Large intestine (tissue), 3 donors: ENCODE measurements at regions not wholly inside any gene's neighbourhood (a gene's known extent, or its start where the extent isn't known, plus 50 kb on each side); places are given as distances from the start of the nearest gene placed in this dataset.

Experiments used
- DNase-seq, 2 donors: peaks; one replicate each; pipeline versions ENCODE4 v3.0.0 to v3.0.0-alpha.2; 2013
- H3K27ac ChIP-seq: one replicate; pipeline ENCODE4 v1.5.1; 2013; ENCODE audit warnings: low read length
- H3K27me3 ChIP-seq: 2 replicates; pipeline ENCODE4 v1.6.1; 2013; ENCODE audit warnings: low read length; ENCODE audit not compliant: control insufficient read depth, insufficient read depth
- H3K36me3 ChIP-seq: 2 replicates; pipeline ENCODE4 v1.6.1; 2013; ENCODE audit warnings: low read length; ENCODE audit not compliant: control insufficient read depth, insufficient read depth
- H3K4me1 ChIP-seq: one replicate; pipeline ENCODE4 v1.6.1; 2013; ENCODE audit warnings: low read length; ENCODE audit not compliant: control insufficient read depth, insufficient read depth
- H3K4me3 ChIP-seq: one replicate; pipeline ENCODE4 v1.5.1; 2013; ENCODE audit warnings: low read length
- H3K9me3 ChIP-seq: one replicate; pipeline ENCODE4 v1.6.1; 2013; ENCODE audit warnings: mild to moderate bottlenecking, low read depth, low read length, moderate library complexity; ENCODE audit not compliant: control insufficient read depth
- WGBS: methylation state at CpG from one replicate; pipeline ENCODE4 v1.1.5; 2013; ENCODE audit warnings: low lambda C conversion rate; ENCODE audit not compliant: insufficient coverage; 5-methylcytosine and 5-hydroxymethylcytosine counted together

DNA sequence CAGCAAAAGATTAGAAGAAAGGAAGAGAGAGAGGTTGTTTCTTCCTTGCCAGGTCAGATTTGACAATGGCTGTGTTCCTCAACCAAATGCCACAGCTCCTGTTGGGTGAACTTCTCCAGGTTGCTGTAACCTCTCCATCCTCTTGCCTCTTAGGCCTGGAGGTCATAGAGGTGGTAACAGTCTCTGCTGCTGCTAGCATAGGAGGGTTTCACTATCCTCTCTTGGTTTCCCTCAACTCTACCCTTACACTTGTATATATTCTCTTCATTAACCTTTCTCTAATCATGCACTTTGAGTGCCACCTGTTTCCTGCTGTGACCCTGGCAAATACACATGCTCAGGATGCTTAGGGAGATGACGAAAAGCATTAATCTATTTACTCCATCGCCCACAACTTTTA is 67.7 kb upstream of the HIF1A start:
- DNase-seq, result no peak
- H3K27ac ChIP-seq, result no peak overlapping the region
- H3K4me3 ChIP-seq, result no peak overlapping the region
- no peaks in the 10 kb centered on the region for H3K9me3 ChIP-seq
- H3K4me1 ChIP-seq, result no peaks in the 10 kb centered on the region
- no CpG with 5 or more reads among the region's 2 CpGs for WGBS
- no peaks in the 10 kb centered on the region for H3K36me3 ChIP-seq
- no peaks in the 10 kb centered on the region for H3K27me3 ChIP-seq

DNA sequence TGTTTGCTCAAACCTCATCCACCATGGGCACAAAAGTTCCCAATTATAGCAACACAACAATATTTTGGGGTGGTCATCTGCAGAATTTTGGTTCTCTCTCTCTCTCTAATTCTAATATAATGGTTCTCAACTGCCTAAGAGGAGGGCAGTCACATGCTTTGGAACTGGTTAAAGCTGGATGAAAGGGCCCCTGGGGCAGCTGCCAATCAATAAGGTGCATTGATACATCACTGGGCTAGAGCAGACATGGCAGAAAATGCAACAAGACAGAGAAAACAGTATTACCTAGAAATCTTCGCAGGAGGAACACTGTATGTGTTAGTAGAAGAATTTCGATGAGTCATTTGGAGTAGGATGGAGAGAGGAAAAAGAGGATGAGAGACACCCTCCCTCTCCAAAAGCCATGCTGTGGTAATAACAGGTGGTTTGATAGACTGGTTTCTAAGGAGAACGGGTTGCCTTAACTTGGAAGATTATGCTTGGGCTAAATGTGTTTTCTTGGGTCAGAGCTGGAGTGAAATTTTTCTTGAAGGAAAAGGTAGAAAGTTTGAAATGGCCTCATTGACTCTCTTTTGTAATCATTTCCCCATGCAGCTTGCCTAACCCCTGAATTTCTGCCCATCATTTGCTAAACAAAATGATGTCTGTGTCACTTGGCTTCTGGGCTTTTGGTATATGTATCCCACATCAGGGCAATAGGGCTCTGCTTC is 67.1 kb upstream of the HIF1A start:
- Histone ChIP-seq H3K4me3 (no peak overlapping the region), H3K36me3 (no peaks in the 10 kb centered on the region), H3K9me3 (no peaks in the 10 kb centered on the region), H3K4me1 (no peaks in the 10 kb centered on the region), H3K27ac (no peak overlapping the region), H3K27me3 (no peaks in the 10 kb centered on the region)
- no CpG with 5 or more reads among the region's 3 CpGs for WGBS
- DNase-seq, result no peak

DNA sequence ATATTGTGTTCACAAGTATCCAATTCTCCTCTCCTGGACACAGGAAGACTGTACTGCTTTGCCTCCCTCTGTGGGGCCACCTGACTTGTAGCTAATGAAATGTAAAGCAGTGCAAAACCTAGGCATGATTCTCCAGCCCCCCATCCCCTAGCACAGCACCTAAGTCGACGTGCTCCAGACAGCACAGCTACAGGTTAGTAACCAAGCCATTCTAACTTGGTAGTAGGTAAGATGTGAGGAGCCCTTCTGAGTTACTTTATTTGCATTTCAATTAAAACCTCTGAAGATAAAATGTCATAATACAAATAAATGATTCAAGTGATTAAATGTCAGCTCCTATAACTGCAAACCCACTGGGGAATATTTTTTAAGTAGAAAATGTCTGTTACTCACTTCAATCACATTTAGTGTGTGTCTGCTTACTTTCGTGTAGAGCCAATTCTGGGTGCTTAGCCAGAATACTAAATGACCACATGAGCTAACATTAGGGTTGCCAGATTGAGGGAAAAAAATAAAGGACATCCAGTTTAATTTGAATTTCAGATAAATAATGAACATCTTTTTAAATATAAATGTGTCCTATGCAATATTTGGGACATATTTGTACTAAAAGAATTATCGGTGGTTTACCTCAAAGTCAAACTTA is 64.8 kb upstream of the HIF1A start:
- WGBS, result 78% methylated on average over 2 of the region's 4 CpGs
- Histone ChIP-seq H3K27me3 (no peaks in the 10 kb centered on the region), H3K9me3 (no peaks in the 10 kb centered on the region), H3K27ac (no peak overlapping the region), H3K4me1 (no peaks in the 10 kb centered on the region), H3K36me3 (no peaks in the 10 kb centered on the region), H3K4me3 (no peak overlapping the region)
- no peak for DNase-seq

DNA sequence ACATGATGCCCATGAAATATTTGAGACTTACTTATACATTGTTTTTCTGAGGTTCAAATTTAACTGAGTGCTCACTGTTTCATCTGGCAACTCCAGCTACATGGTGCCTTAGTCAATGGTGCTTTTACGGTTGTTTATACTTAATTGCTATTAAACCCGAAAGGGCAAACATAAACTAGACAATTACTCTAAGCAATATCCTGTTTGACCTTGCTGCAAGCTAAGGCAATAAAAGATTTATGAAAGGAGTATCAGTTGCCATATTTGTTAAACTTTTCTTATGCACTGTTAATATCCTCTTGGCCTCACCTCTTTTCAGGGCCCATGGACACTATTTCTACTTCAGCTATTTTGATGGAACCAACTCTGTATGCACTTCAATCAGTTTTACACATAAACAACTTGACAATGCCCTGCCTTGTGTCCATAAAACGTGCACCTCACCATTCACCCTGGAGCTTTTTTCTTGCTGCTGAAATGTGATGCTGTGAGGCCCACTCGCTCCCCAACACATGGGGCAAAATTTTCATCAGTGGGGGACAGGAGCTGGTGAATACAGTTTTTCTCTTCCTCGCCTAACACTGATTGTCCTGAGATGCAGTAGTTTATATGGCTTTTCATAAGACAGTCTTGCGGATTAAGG is 64.1 kb upstream of the HIF1A start:
- no peak overlapping the region for H3K27ac ChIP-seq

DNA sequence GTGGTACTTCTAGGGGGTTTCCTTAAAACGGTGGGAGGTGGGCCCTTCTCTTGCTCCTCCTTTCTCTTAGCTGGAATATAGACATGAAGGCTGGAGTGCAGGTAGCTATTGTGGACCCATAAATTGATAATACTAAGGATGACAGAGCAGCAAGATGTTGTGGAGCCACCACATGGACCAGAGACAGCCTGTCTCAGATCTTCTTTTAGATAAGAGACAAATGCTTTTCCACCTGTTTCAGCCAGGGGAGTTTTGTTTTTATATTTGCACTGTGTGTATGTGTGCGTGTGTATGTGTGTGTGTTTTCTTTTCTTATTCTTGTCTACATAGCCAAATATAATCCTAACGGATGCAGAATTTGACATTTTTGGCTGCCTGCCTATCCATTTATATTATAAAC is 62.9 kb upstream of the HIF1A start:
- Histone ChIP-seq H3K27me3 (no peaks in the 10 kb centered on the region), H3K4me3 (no peak overlapping the region), H3K27ac (no peak overlapping the region), H3K4me1 (no peaks in the 10 kb centered on the region), H3K36me3 (no peaks in the 10 kb centered on the region), H3K9me3 (no peaks in the 10 kb centered on the region)
- no peak for DNase-seq
- 83% methylated on average over 1 of the region's 3 CpGs for WGBS

More for the DNA sequence above, 64.1 kb upstream of the HIF1A start:
- no peak for DNase-seq
- H3K4me1 ChIP-seq, result no peaks in the 10 kb centered on the region
- no peaks in the 10 kb centered on the region for H3K9me3 ChIP-seq
- H3K36me3 ChIP-seq, result no peaks in the 10 kb centered on the region
- WGBS, result no CpG with 5 or more reads among the region's 6 CpGs
- no peak overlapping the region for H3K4me3 ChIP-seq
- no peaks in the 10 kb centered on the region for H3K27me3 ChIP-seq

DNA sequence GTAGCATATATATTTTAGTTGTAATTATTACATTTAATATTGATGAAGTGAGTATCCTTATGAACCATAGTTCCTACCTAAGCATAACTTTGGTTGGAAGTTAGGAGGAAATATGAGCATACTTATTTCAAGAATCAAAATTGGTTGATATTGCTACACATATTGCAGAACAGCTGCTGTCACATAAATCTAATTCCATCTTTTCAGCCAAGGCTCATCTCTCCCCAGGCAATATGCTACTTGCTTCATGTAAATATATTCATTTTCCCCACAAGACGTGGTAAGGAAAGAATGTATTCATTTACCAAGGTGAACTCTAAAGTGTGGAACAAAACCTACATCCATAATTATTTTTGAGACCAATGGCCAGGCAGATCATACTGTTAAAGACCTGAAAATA is 62.5 kb upstream of the HIF1A start:
- no peaks in the 10 kb centered on the region for H3K4me1 ChIP-seq
- H3K36me3 ChIP-seq, result no peaks in the 10 kb centered on the region
- no peak for DNase-seq
- no peaks in the 10 kb centered on the region for H3K9me3 ChIP-seq
- WGBS, result 80% methylated on average over 1 of the region's 1 CpG
- no peak overlapping the region for H3K27ac ChIP-seq
- no peaks in the 10 kb centered on the region for H3K27me3 ChIP-seq
- no peak overlapping the region for H3K4me3 ChIP-seq

DNA sequence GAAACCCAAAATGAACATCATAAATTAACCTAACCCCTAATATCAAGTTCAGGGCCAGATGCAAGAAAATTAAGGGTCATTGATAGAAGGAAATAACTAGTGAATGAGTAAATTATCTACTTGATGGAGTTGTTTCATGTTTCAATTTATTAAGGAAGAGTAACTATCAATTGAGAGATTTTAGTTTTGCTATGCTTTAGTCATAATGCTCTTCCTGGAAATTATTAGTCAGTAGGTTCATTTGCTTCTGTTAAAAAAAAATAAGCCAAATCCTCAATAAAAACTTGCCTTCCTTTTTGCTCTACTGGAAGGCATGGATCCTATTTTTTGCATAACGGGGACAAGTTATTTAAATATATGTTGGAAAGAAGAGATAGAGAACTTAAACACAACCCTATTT is 59.0 kb upstream of the HIF1A start:
- H3K9me3 ChIP-seq, result no peaks in the 10 kb centered on the region
- WGBS, result no CpG with 5 or more reads among the region's 1 CpG
- no peak overlapping the region for H3K4me3 ChIP-seq
- no peaks in the 10 kb centered on the region for H3K4me1 ChIP-seq
- no peaks in the 10 kb centered on the region for H3K27me3 ChIP-seq
- DNase-seq, result no peak
- no peak overlapping the region for H3K27ac ChIP-seq
- H3K36me3 ChIP-seq, result no peaks in the 10 kb centered on the region

DNA sequence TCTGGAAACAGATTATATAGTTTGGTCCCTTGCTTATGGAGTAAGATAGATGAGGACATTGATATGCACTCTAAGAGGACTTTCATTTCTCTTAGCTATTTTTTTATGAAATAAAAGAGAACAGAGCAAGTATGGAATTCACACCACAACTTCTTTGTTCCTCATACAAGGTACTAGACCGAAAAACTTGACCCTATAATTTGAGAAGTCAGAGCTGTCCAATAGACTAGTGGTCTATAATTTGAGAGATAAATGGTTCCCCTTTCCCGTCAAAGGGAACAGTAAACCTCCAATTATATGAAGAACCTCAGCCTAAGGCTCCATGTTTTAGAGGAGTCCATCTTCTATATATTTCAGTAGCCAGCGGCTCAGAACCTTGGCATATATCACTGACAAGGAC is 58.5 kb upstream of the HIF1A start:
- no peak for DNase-seq
- WGBS, result no CpG with 5 or more reads among the region's 3 CpGs
- H3K27me3 ChIP-seq, result no peaks in the 10 kb centered on the region
- no peak overlapping the region for H3K4me3 ChIP-seq
- no peaks in the 10 kb centered on the region for H3K36me3 ChIP-seq
- H3K27ac ChIP-seq, result no peak overlapping the region
- H3K4me1 ChIP-seq, result no peaks in the 10 kb centered on the region
- H3K9me3 ChIP-seq, result no peaks in the 10 kb centered on the region

DNA sequence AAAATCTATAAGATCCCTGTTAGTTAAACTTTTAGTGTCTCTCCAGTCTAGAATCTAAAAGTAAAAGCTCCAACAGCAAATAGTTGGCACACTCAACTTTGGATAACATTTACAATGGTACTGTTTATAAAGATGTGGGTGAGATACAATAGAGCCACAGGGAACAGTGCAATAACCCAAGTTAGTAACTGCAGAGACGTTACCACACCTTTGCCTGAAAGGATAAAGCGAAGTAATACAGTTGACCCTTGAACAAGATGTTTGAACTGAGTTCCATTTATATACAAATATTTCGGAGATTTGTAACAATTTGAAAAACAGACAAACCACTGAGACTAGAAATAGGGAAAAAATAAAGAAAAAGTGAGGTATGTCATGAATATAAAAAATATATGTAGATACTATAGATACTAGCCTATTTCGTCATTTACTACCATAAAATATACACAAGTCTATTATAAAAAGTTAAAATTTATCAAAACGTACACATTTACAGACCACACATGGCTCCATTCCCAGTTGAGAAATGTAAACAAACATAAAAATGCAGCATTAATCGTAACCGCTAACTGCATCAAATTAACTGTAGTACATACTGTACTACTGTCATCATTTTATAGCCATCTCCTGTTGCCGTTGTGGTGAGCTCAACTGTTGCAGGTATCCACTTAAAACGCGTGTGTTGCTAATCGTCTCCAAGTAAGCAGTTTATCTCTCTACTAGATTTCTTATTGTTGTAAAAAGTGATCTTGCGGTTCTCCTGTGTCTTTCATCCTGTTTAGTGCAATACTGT is 56.5 kb upstream of the HIF1A start:
- DNase-seq, result no peak
- no peak overlapping the region for H3K27ac ChIP-seq
- 78% methylated on average over 6 of the region's 12 CpGs for WGBS

More for the DNA sequence above, 56.5 kb upstream of the HIF1A start:
- H3K36me3 ChIP-seq, result no peaks in the 10 kb centered on the region
- no peaks in the 10 kb centered on the region for H3K9me3 ChIP-seq
- H3K4me3 ChIP-seq, result no peak overlapping the region
- no peaks in the 10 kb centered on the region for H3K27me3 ChIP-seq
- no peaks in the 10 kb centered on the region for H3K4me1 ChIP-seq
